ENCODE measurements at regions not wholly inside any gene's neighbourhood (a gene's known extent, or its start where the extent isn't known, plus 50 kb on each side); places are given as distances from the start of the nearest gene placed in this dataset.

GRCh38 chr3:1529676-1530075 is 436.9 kb downstream of the CNTN6 start:
- TF ChIP-seq POLR2A (IDR thresholded peaks at IDR 0.05) (no peak), EP300 (IDR thresholded peaks at IDR 0.05) (no peak)
- TF ChIP-seq, protein P1, sequence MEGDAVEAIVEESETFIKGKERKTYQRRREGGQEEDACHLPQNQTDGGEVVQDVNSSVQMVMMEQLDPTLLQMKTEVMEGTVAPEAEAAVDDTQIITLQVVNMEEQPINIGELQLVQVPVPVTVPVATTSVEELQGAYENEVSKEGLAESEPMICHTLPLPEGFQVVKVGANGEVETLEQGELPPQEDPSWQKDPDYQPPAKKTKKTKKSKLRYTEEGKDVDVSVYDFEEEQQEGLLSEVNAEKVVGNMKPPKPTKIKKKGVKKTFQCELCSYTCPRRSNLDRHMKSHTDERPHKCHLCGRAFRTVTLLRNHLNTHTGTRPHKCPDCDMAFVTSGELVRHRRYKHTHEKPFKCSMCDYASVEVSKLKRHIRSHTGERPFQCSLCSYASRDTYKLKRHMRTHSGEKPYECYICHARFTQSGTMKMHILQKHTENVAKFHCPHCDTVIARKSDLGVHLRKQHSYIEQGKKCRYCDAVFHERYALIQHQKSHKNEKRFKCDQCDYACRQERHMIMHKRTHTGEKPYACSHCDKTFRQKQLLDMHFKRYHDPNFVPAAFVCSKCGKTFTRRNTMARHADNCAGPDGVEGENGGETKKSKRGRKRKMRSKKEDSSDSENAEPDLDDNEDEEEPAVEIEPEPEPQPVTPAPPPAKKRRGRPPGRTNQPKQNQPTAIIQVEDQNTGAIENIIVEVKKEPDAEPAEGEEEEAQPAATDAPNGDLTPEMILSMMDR (IDR thresholded peaks at IDR 0.05) = no peak

Measured in gastroesophageal sphincter (tissue), 3 donors.